ENCODE measurements at regions not wholly inside any gene's neighbourhood (a gene's known extent, or its start where the extent isn't known, plus 50 kb on each side); places are given as distances from the start of the nearest gene placed in this dataset.
"Not testable (repeated sequence)": the region's sequence is repeated elsewhere in the genome, so short reads cannot be mapped to it uniquely, and the experiment has no call there.

GRCh38 chrX:111627256-111627655 is 53.7 kb upstream of the ALG13 start:
- H3K36me3 ChIP-seq (ENCODE audit: control insufficient read depth in 2 of 2, insufficient read depth in 1 of 2, low read length in 2 of 2); H3K9me3 ChIP-seq (ENCODE audit: control insufficient read depth, insufficient read depth, low read depth, low read length); H3K4me1 ChIP-seq (ENCODE audit: control insufficient read depth, insufficient read depth, low read length); H3K27ac ChIP-seq (ENCODE audit: extremely low read depth, low read depth, low read length); POLR2A ChIA-PET; H3K4me3 ChIP-seq (ENCODE audit: low read depth, low read length); CTCF ChIA-PET: not testable (repeated sequence)
- peak; percentile 91 for TF ChIP-seq ZNF146 (tag by site-specific recombination; IDR thresholded peaks at IDR 0.05)

Data from HEK293 (cell line).